ENCODE measurements at regions not wholly inside any gene's neighbourhood (a gene's known extent, or its start where the extent isn't known, plus 50 kb on each side); places are given as distances from the start of the nearest gene placed in this dataset.

GRCh38 chr9:119836036-119836435 is 466.8 kb upstream of the BRINP1 start:
- no peak overlapping the region for H3K27ac ChIP-seq (ENCODE audit: low read depth in 1 of 2, low read length in 2 of 2)
- H3K36me3 ChIP-seq (ENCODE audit: control insufficient read depth in 4 of 4, insufficient read depth in 3 of 4, low read depth in 1 of 4, low read length in 3 of 4), result no peaks in the 10 kb centered on the region
- no peak for DNase-seq (ENCODE audit: low spot score)
- H3K27me3 ChIP-seq (ENCODE audit: control insufficient read depth in 4 of 4, insufficient read depth in 4 of 4, low read length in 3 of 4), result no peaks in the 10 kb centered on the region
- no peaks in the 10 kb centered on the region for H3K4me1 ChIP-seq (ENCODE audit: control insufficient read depth in 4 of 4, insufficient read depth in 4 of 4, low read length in 3 of 4)
- no peak overlapping the region for H3K4me3 ChIP-seq (ENCODE audit: low read depth in 1 of 3, low read length in 3 of 3)
- no peak overlapping the region for H3K9ac ChIP-seq (ENCODE audit: low read depth in 1 of 2, low read length in 2 of 2)
- 45% methylated on average over 3 of the region's 3 CpGs for WGBS
- TF ChIP-seq NR2F2 (IDR thresholded peaks at IDR 0.05) (no peak), MAX (IDR thresholded peaks at IDR 0.05) (no peak), HNF4A (conservative IDR thresholded peaks at IDR 0.05) (no peak), FOXA1 (IDR thresholded peaks at IDR 0.05) (no peak), EGR1 (IDR thresholded peaks at IDR 0.05; ENCODE audit: low read depth in 2 of 2) (no peak), FOXA2 (IDR thresholded peaks at IDR 0.05) (no peak), ATF3 (IDR thresholded peaks at IDR 0.05) (no peak), TAF1 (conservative IDR thresholded peaks at IDR 0.05) (no peak), HNF4G (IDR thresholded peaks at IDR 0.05) (no peak), JUND (IDR thresholded peaks at IDR 0.05) (no peak), ZBTB33 (IDR thresholded peaks at IDR 0.05) (no peak), SP1 (IDR thresholded peaks at IDR 0.05) (no peak), RAD21 (IDR thresholded peaks at IDR 0.05) (no peak), REST (IDR thresholded peaks at IDR 0.05) (no peak), GABPA (IDR thresholded peaks at IDR 0.05 in 1 of 2, conservative IDR thresholded peaks at IDR 0.05 in 1 of 2) (no peak)
- H3K9me3 ChIP-seq (ENCODE audit: control insufficient read depth in 4 of 4, low read length in 3 of 4), result no peaks in the 10 kb centered on the region

- DNase-seq (ENCODE audit: low spot score), result no peak
- Histone ChIP-seq H3K4me1 (ENCODE audit: control insufficient read depth in 4 of 4, insufficient read depth in 4 of 4, low read length in 3 of 4) (no peaks in the 10 kb centered on the region), H3K27ac (ENCODE audit: low read depth in 1 of 2, low read length in 2 of 2) (no peak overlapping the region), H3K36me3 (ENCODE audit: control insufficient read depth in 4 of 4, insufficient read depth in 3 of 4, low read depth in 1 of 4, low read length in 3 of 4) (no peaks in the 10 kb centered on the region), H3K9ac (ENCODE audit: low read depth in 1 of 2, low read length in 2 of 2) (no peak overlapping the region), H3K9me3 (ENCODE audit: control insufficient read depth in 4 of 4, low read length in 3 of 4) (no peaks in the 10 kb centered on the region), H3K4me3 (ENCODE audit: low read depth in 1 of 3, low read length in 3 of 3) (no peak overlapping the region), H3K27me3 (ENCODE audit: control insufficient read depth in 4 of 4, insufficient read depth in 4 of 4, low read length in 3 of 4) (peaks cover 0 to 4% (median 0%) of the 10 kb centered on the region in 4 donors)
- 72% methylated on average over 6 of the region's 6 CpGs for WGBS
- TF ChIP-seq EGR1 (IDR thresholded peaks at IDR 0.05; ENCODE audit: low read depth in 2 of 2), result no peak
- TF ChIP-seq ZBTB33 (IDR thresholded peaks at IDR 0.05), result no peak
- no peak for TF ChIP-seq NR2F2 (IDR thresholded peaks at IDR 0.05)
These were observed 464.9 kb upstream of the BRINP1 start for GRCh38 chr9:119834064-119834620.

Measured in liver (tissue), 7 donors.